Spleen (tissue), 7 donors: ENCODE measurements at regions not wholly inside any gene's neighbourhood (a gene's known extent, or its start where the extent isn't known, plus 50 kb on each side); places are given as distances from the start of the nearest gene placed in this dataset.

Experiments used
- POLR2AphosphoS5 ChIP-seq, 3 donors: sonication (generic); formaldehyde crosslinking; IDR thresholded peaks; one replicate each; pipeline ENCODE4 v1.5.1; 2017; ENCODE audit warnings: antibody characterized with exemption in 3 of 3
- TF ChIP-seq, protein P1 (sequence below), 11 experiments: fragments of 200-600 bp in 7 of 11; fragments of 450-650 bp in 4 of 11; sonication (generic) in 4 of 11; IDR thresholded peaks in 8 of 11; conservative IDR thresholded peaks in 3 of 11; 1 replicate in 7 of 11; 2 replicates in 4 of 11; pipeline versions ENCODE4 v1.4.0 to v1.8.0; 2016 to 2021; ENCODE audit warnings: antibody characterized with exemption in 11 of 11, inconsistent platforms in 4 of 11, mild to moderate bottlenecking in 1 of 11
- donor health status: DM: no; HTN: no; CAD: no; lungs with moderate emphysema.
- donor health status: DM: no; HTN: no; CAD: no.
- donor health status: DM: no; HTN: no; CAD: no.

DNA sequence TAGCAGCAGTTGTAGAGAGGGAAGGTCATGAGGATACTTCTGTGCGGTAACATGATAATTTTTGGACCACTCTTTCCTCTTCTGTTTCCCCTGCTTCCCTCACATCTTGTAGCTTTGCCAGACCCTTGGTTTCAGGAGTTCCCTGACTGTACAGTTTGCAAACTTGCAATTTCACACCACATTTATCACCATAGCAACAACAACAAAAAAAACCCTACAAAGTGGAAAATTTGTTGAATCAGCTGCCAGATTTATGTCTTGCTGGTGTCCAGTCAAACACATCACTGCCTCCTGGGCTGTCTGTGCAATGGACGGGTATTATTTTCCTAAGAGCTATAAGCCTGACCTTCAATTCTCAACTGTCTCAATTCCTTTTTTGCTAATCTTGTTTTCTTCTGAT, 751.6 kb downstream of the TLR4 start:
- TF ChIP-seq, protein P1, sequence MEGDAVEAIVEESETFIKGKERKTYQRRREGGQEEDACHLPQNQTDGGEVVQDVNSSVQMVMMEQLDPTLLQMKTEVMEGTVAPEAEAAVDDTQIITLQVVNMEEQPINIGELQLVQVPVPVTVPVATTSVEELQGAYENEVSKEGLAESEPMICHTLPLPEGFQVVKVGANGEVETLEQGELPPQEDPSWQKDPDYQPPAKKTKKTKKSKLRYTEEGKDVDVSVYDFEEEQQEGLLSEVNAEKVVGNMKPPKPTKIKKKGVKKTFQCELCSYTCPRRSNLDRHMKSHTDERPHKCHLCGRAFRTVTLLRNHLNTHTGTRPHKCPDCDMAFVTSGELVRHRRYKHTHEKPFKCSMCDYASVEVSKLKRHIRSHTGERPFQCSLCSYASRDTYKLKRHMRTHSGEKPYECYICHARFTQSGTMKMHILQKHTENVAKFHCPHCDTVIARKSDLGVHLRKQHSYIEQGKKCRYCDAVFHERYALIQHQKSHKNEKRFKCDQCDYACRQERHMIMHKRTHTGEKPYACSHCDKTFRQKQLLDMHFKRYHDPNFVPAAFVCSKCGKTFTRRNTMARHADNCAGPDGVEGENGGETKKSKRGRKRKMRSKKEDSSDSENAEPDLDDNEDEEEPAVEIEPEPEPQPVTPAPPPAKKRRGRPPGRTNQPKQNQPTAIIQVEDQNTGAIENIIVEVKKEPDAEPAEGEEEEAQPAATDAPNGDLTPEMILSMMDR (IDR thresholded peaks at IDR 0.05 in 8 of 11, conservative IDR thresholded peaks at IDR 0.05 in 3 of 11), result no peak
- TF ChIP-seq POLR2AphosphoS5 (IDR thresholded peaks at IDR 0.05), result no peak
